Activated B cell treated with CpG ODN at 0.5 μM for 24 hours (primary cell): ENCODE measurements at regions not wholly inside any gene's neighbourhood (a gene's known extent, or its start where the extent isn't known, plus 50 kb on each side); places are given as distances from the start of the nearest gene placed in this dataset.

Experiments
- ATAC-seq: fragments of 200-7000 bp; cut with Tn5 transposase; one replicate; pipeline ENCODE4 v1.10.0; 2021; ENCODE audit warnings: low read depth, mild to moderate bottlenecking, moderate library complexity
- CTCF ChIA-PET: fragments of 350-600 bp; sonication (Branson Sonifier 250); formaldehyde crosslinking; loops from one replicate; lab custom pipeline; 2021; ENCODE audit warnings: antibody characterized with exemption; lab: Charles Lee
- POLR2A ChIA-PET: fragments of 350-600 bp; sonication (Branson Sonifier 250); formaldehyde crosslinking; loops from one replicate; lab custom pipeline; 2021; ENCODE audit warnings: antibody characterized with exemption; lab: Charles Lee
- DNase-seq: peaks from one replicate; pipeline ENCODE4 v3.0.0; 2022
- H3K27ac Mint-ChIP-seq: one replicate; pipeline ENCODE4 v1.8.0; 2020; ENCODE audit warnings: mixed read lengths
- H3K27me3 Mint-ChIP-seq: one replicate; pipeline ENCODE4 v1.8.0; 2021; ENCODE audit warnings: mixed read lengths
- H3K36me3 Mint-ChIP-seq: one replicate; pipeline ENCODE4 v1.8.0; 2021; ENCODE audit warnings: low read depth, mixed read lengths
- H3K4me1 Mint-ChIP-seq: one replicate; pipeline ENCODE4 v1.8.0; 2021; ENCODE audit warnings: mixed read lengths
- H3K4me3 Mint-ChIP-seq: one replicate; pipeline ENCODE4 v1.8.0; 2020; ENCODE audit warnings: mild to moderate bottlenecking, mixed read lengths
- H3K9me3 Mint-ChIP-seq: one replicate; pipeline ENCODE4 v1.8.0; 2020; ENCODE audit warnings: mixed read lengths
- CTCF ChIP-seq: fragments of 200-600 bp; IDR thresholded peaks from one replicate; pipeline ENCODE4 v1.8.0; 2022; ENCODE audit warnings: antibody characterized with exemption, mild to moderate bottlenecking
- intact Hi-C: fragments of 100-400 bp; cut with micrococcal nuclease; formaldehyde crosslinking; loops from one replicate; pipeline ENCODE4 v1.15.1; 2024

DNA sequence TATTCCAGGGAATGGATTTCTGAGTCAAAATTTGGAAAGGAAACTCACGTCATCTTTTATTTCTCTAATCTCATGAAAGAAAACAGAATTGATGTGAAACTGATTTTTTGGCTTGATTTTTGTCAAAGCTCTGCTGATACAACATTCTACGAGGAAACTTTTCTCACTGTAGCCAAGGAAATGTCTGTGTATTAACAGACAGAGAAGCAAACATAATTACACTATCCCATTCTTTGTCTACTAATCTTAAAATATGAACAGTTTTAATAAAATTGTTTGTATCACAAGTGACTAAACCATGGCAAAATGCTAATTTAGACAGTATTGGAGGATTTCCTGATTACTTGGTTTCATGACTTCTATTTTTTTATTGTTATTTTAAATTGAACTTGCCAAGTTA lies 1437.0 kb downstream of the OTOL1 start:
- peaks cover 2% of the 10 kb centered on the region for H3K9me3 Mint-ChIP-seq
- no peaks in the 10 kb centered on the region for H3K27me3 Mint-ChIP-seq
- CTCF ChIA-PET, result no interaction called here
- DNase-seq (no peak), ATAC-seq (no peak)
- POLR2A ChIA-PET, result no interaction called here
- H3K4me3 Mint-ChIP-seq, result no peak overlapping the region
- no peak for TF ChIP-seq CTCF
- no peaks in the 10 kb centered on the region for H3K4me1 Mint-ChIP-seq
- no peak overlapping the region for H3K27ac Mint-ChIP-seq
- intact Hi-C loops, result no loop called here
- H3K36me3 Mint-ChIP-seq, result no peaks in the 10 kb centered on the region

GRCh38 chr3:162936706-162937105 lies 1440.1 kb downstream of the OTOL1 start:
- no peak for TF ChIP-seq CTCF
- H3K4me1 Mint-ChIP-seq, result no peaks in the 10 kb centered on the region
- H3K27ac Mint-ChIP-seq, result no peak overlapping the region
- H3K27me3 Mint-ChIP-seq, result no peaks in the 10 kb centered on the region
- ChIA-PET CTCF (no interaction called here), POLR2A (no interaction called here)
- intact Hi-C loops, result no loop called here
- no peak overlapping the region for H3K4me3 Mint-ChIP-seq
- DNase-seq, result no peak
- no peak for ATAC-seq
- no peaks in the 10 kb centered on the region for H3K36me3 Mint-ChIP-seq
- H3K9me3 Mint-ChIP-seq, result peaks cover 4% of the 10 kb centered on the region

GRCh38 chr3:162938083-162938482 lies 1441.5 kb downstream of the OTOL1 start:
- CTCF ChIA-PET, result no interaction called here
- H3K9me3 Mint-ChIP-seq, result peaks cover 4% of the 10 kb centered on the region
- TF ChIP-seq CTCF, result no peak
- H3K4me3 Mint-ChIP-seq, result no peak overlapping the region
- POLR2A ChIA-PET, result no interaction called here
- ATAC-seq, result no peak
- intact Hi-C loops, result no loop called here
- no peak for DNase-seq
- no peaks in the 10 kb centered on the region for H3K4me1 Mint-ChIP-seq
- no peaks in the 10 kb centered on the region for H3K36me3 Mint-ChIP-seq
- no peaks in the 10 kb centered on the region for H3K27me3 Mint-ChIP-seq
- H3K27ac Mint-ChIP-seq, result no peak overlapping the region

DNA sequence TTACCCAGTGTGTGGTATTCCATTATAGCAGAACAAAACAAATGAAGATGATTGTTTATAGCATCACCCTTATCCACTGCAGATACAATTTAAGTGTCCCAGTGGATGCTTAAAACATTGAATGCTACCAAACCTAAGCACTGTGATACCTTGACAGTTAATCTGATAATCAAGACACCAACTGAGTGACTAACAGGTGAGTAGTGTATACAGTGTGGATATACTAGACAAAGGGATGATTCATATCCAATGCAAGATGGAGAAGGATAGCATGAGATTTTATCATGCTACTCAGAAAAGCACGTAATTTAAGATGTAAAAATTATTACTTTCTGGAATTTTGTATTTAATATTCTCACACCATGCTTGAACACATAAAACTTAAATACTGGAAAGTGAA lies 1449.0 kb downstream of the OTOL1 start:
- H3K36me3 Mint-ChIP-seq, result no peaks in the 10 kb centered on the region
- ATAC-seq (no peak), DNase-seq (no peak)
- TF ChIP-seq CTCF, result no peak
- ChIA-PET POLR2A (no interaction called here), CTCF (no interaction called here)
- no peaks in the 10 kb centered on the region for H3K4me1 Mint-ChIP-seq
- intact Hi-C loops, result no loop called here
- H3K27me3 Mint-ChIP-seq, result no peaks in the 10 kb centered on the region
- peaks cover 2% of the 10 kb centered on the region for H3K9me3 Mint-ChIP-seq
- H3K27ac Mint-ChIP-seq, result no peak overlapping the region
- no peak overlapping the region for H3K4me3 Mint-ChIP-seq

DNA sequence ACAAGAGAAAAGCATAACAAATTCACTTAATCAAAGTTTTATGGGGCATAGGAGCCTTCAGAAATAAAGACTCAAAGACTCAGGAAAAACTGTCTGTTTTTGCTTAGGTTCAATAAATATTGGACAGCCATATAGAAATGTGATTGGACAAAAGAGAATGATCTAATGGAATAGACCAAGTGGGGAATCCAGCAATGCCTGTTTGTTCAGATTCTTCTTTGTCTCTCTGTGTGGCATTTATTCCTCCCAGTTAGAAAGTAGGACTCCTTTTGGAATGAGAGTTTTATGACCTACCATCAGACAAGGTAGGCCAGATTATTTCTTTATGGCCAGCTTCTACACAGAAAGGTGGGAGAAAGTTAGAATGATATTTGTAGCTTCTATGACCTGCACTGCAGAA lies 1460.1 kb downstream of the OTOL1 start:
- no peaks in the 10 kb centered on the region for H3K27me3 Mint-ChIP-seq
- H3K9me3 Mint-ChIP-seq, result peaks cover 11% of the 10 kb centered on the region
- no peak for DNase-seq
- no peaks in the 10 kb centered on the region for H3K36me3 Mint-ChIP-seq
- CTCF ChIA-PET, result no interaction called here
- H3K4me3 Mint-ChIP-seq, result no peak overlapping the region
- TF ChIP-seq CTCF, result no peak
- no peaks in the 10 kb centered on the region for H3K4me1 Mint-ChIP-seq
- ATAC-seq, result no peak
- no peak overlapping the region for H3K27ac Mint-ChIP-seq
- POLR2A ChIA-PET, result no interaction called here
- intact Hi-C loops, result no loop called here
